Natural killer cell (primary cell): ENCODE measurements at regions not wholly inside any gene's neighbourhood (a gene's known extent, or its start where the extent isn't known, plus 50 kb on each side); places are given as distances from the start of the nearest gene placed in this dataset.

ENCODE experiments used
- ATAC-seq, 3 donors: fragments of 150-1000 bp in 2 of 3; fragments of 200-7000 bp in 1 of 3; cut with Tn5 transposase; 1 replicate in 1 of 3; 2 replicates in 2 of 3; pipeline ENCODE4 v1.10.0; 2021; ENCODE audit warnings: mild to moderate bottlenecking in 2 of 3, moderate library complexity in 2 of 3
- DNase-seq, 2 donors: peaks; one replicate each; pipeline versions ENCODE4 v3.0.0 to v3.0.0-alpha.2; 2013 to 2021; ENCODE audit warnings: mixed read lengths in 1 of 2
- H3K27ac ChIP-seq: one replicate; pipeline ENCODE4 v1.5.1; 2013; ENCODE audit warnings: mild to moderate bottlenecking, low read length
- H3K27me3 ChIP-seq: one replicate; pipeline ENCODE4 v1.6.1; 2013; ENCODE audit warnings: low read length; ENCODE audit not compliant: control insufficient read depth, insufficient read depth
- H3K36me3 ChIP-seq: one replicate; pipeline ENCODE4 v1.6.1; 2013; ENCODE audit warnings: low read length; ENCODE audit not compliant: control insufficient read depth, insufficient read depth
- H3K4me1 ChIP-seq: one replicate; pipeline ENCODE4 v1.6.1; 2013; ENCODE audit warnings: low read length; ENCODE audit not compliant: control insufficient read depth, insufficient read depth
- H3K4me3 ChIP-seq: one replicate; pipeline ENCODE4 v1.5.1; 2013; ENCODE audit warnings: low read length
- H3K9me3 ChIP-seq: one replicate; pipeline ENCODE4 v1.6.1; 2013; ENCODE audit warnings: low read length; ENCODE audit not compliant: control insufficient read depth, insufficient read depth
- H3K27ac Mint-ChIP-seq, 2 donors: one replicate each; pipeline ENCODE4 v1.8.0; 2022; ENCODE audit warnings: mild to moderate bottlenecking in 2 of 2, mixed read lengths in 2 of 2, moderate library complexity in 1 of 2
- H3K27me3 Mint-ChIP-seq, 2 donors: one replicate each; pipeline ENCODE4 v1.8.0; 2022; ENCODE audit warnings: low read depth in 2 of 2, mixed read lengths in 2 of 2
- H3K36me3 Mint-ChIP-seq: one replicate; pipeline ENCODE4 v1.8.0; 2022; ENCODE audit warnings: mixed read lengths
- H3K4me1 Mint-ChIP-seq, 2 donors: one replicate each; pipeline ENCODE4 v1.8.0; 2022; ENCODE audit warnings: mixed read lengths in 2 of 2
- H3K4me3 Mint-ChIP-seq: one replicate; pipeline ENCODE4 v1.8.0; 2022; ENCODE audit warnings: mild to moderate bottlenecking, moderate library complexity, mixed read lengths
- H3K9me3 Mint-ChIP-seq, 2 donors: one replicate each; pipeline ENCODE4 v1.8.0; 2022; ENCODE audit warnings: mixed read lengths in 2 of 2
- CTCF ChIP-seq: fragments of 200-600 bp; IDR thresholded peaks from one replicate; pipeline ENCODE4 v1.8.0; 2022; ENCODE audit warnings: antibody characterized with exemption
- WGBS: methylation state at CpG from one replicate; pipeline ENCODE4 v1.1.7; 2013; ENCODE audit warnings: missing lambda C conversion rate; ENCODE audit not compliant: insufficient coverage; 5-methylcytosine and 5-hydroxymethylcytosine counted together
- intact Hi-C: fragments of 100-400 bp; cut with micrococcal nuclease; formaldehyde crosslinking; loops from one replicate; pipeline ENCODE4 v1.14.2; 2022

DNA sequence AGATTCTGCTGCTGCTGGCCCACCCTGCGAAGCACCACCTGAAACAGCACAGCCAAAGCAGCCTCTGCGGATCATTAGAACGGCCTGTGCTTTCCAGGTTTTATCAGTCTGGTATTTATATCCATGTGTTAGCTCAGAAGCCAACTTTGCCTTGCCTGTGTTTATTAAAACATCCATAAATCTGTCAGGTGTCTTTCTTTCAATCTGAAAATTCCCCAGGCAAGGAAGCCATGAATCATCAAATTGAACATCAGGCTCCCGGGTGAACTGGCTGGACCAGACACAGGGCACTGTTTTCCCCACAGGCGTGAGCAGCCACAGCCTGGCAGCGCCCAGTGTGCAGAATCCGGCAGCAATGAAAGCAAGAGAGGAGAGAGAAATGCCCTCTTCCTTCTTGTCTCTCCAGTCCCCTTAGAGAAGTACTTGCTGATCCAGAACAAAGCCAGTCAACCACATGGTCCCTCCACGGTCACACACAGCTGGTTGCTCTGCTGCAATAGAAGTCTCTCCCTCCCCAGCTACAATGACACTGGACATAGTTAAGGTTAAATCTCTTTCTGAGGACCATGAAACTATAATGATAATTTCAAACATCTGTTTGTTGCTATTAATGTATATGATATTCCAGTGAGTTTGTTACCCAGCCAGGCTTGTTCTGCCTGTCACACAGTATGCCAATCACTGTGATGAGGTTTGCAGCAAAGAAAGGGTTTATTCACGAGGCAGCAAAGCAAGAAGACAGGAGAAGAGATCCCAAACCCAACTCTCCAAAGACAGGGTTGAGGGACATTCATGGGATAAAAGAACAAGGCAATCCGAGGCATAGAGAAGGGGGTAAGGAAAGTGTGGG is 212.1 kb upstream of the FMN2 start:
- intact Hi-C loops = no loop called here
- Mint-ChIP-seq H3K27me3 (no peaks in the 10 kb centered on the region), H3K9me3 (no peaks in the 10 kb centered on the region), H3K4me1 (no peaks in the 10 kb centered on the region), H3K27ac (no peak overlapping the region), H3K4me3 (no peak overlapping the region), H3K36me3 (no peaks in the 10 kb centered on the region)
- no peak for DNase-seq
- no peak for TF ChIP-seq CTCF
- Histone ChIP-seq H3K27ac (no peak overlapping the region), H3K36me3 (no peaks in the 10 kb centered on the region), H3K4me1 (no peaks in the 10 kb centered on the region), H3K4me3 (no peak overlapping the region), H3K9me3 (no peaks in the 10 kb centered on the region), H3K27me3 (no peaks in the 10 kb centered on the region)
- no peak for ATAC-seq
- 76% methylated on average over 10 of the region's 10 CpGs for WGBS

- DNase-seq (no peak), ATAC-seq (no peak)
- Histone ChIP-seq H3K27ac (no peak overlapping the region), H3K4me1 (no peaks in the 10 kb centered on the region), H3K4me3 (no peak overlapping the region), H3K36me3 (no peaks in the 10 kb centered on the region), H3K27me3 (no peaks in the 10 kb centered on the region), H3K9me3 (no peaks in the 10 kb centered on the region)
- Mint-ChIP-seq H3K27me3 (no peaks in the 10 kb centered on the region), H3K4me3 (no peak overlapping the region), H3K9me3 (no peaks in the 10 kb centered on the region), H3K36me3 (no peaks in the 10 kb centered on the region), H3K4me1 (no peaks in the 10 kb centered on the region), H3K27ac (no peak overlapping the region)
- 88% methylated on average over 4 of the region's 4 CpGs for WGBS
- no peak for TF ChIP-seq CTCF
- intact Hi-C loops = no loop called here
Observed at GRCh38 chr1:239882967-239883366, 208.7 kb upstream of the FMN2 start.

DNA sequence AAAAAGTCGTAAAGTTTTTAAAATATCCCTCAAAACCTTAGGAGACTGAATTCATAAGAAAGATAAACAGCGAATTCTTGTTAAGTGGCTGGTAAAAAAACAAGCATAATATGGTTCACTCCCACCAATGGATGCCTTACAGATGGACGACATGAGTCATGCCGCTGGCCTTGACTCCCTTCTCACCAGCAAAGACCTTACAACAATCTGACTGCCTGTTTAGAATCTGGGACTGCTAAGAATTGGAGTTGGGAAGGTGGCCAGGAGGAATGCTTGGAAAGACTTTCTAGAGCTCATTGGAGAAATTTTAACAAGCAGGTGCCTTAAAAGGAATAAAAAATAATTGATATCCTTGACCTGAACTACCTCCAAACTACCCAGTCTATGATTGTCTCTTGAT is 206.9 kb upstream of the FMN2 start:
- intact Hi-C loops = no loop called here
- ATAC-seq = no peak
- H3K9me3 ChIP-seq = no peaks in the 10 kb centered on the region
- TF ChIP-seq CTCF = no peak
- no peaks in the 10 kb centered on the region for H3K27me3 Mint-ChIP-seq
- no peaks in the 10 kb centered on the region for H3K27me3 ChIP-seq
- no peak overlapping the region for H3K27ac ChIP-seq
- no peak for DNase-seq
- no peaks in the 10 kb centered on the region for H3K36me3 ChIP-seq
- no peak overlapping the region for H3K4me3 ChIP-seq
- 96% methylated on average over 3 of the region's 4 CpGs for WGBS
- H3K4me3 Mint-ChIP-seq = no peak overlapping the region
- no peaks in the 10 kb centered on the region for H3K9me3 Mint-ChIP-seq
- H3K4me1 Mint-ChIP-seq = no peaks in the 10 kb centered on the region
- no peaks in the 10 kb centered on the region for H3K4me1 ChIP-seq
- no peaks in the 10 kb centered on the region for H3K36me3 Mint-ChIP-seq
- no peak overlapping the region for H3K27ac Mint-ChIP-seq

- WGBS = 80% methylated on average over 3 of the region's 5 CpGs
- intact Hi-C loops = no loop called here
- Histone ChIP-seq H3K36me3 (no peaks in the 10 kb centered on the region), H3K9me3 (no peaks in the 10 kb centered on the region), H3K4me3 (no peak overlapping the region), H3K27me3 (no peaks in the 10 kb centered on the region), H3K27ac (no peak overlapping the region), H3K4me1 (no peaks in the 10 kb centered on the region)
- no peak for DNase-seq
- no peak for ATAC-seq
- Mint-ChIP-seq H3K27ac (no peak overlapping the region), H3K36me3 (no peaks in the 10 kb centered on the region), H3K4me1 (no peaks in the 10 kb centered on the region), H3K4me3 (no peak overlapping the region), H3K9me3 (no peaks in the 10 kb centered on the region), H3K27me3 (no peaks in the 10 kb centered on the region)
- TF ChIP-seq CTCF = no peak
Observed at GRCh38 chr1:239886266-239886665, 205.4 kb upstream of the FMN2 start.
